ENCODE measurements at regions not wholly inside any gene's neighbourhood (a gene's known extent, or its start where the extent isn't known, plus 50 kb on each side); places are given as distances from the start of the nearest gene placed in this dataset.

GRCh38 chr9:105932276-105932675 lies 237.9 kb downstream of the TMEM38B start:
- TF ChIP-seq YY1 (IDR thresholded peaks at IDR 0.05; ENCODE audit: insufficient read depth, insufficient read length) (no peak), ZNF274 (IDR thresholded peaks at IDR 0.05; ENCODE audit: low read depth, low read length) (no peak), SUZ12 (IDR thresholded peaks at IDR 0.05; ENCODE audit: extremely low read depth, insufficient read depth, insufficient read length) (no peak)
